ENCODE measurements at regions not wholly inside any gene's neighbourhood (a gene's known extent, or its start where the extent isn't known, plus 50 kb on each side); places are given as distances from the start of the nearest gene placed in this dataset.

GRCh38 chr1:119225265-119225664, 84.8 kb upstream of the WARS2 start:
- TF ChIP-seq, protein P1, sequence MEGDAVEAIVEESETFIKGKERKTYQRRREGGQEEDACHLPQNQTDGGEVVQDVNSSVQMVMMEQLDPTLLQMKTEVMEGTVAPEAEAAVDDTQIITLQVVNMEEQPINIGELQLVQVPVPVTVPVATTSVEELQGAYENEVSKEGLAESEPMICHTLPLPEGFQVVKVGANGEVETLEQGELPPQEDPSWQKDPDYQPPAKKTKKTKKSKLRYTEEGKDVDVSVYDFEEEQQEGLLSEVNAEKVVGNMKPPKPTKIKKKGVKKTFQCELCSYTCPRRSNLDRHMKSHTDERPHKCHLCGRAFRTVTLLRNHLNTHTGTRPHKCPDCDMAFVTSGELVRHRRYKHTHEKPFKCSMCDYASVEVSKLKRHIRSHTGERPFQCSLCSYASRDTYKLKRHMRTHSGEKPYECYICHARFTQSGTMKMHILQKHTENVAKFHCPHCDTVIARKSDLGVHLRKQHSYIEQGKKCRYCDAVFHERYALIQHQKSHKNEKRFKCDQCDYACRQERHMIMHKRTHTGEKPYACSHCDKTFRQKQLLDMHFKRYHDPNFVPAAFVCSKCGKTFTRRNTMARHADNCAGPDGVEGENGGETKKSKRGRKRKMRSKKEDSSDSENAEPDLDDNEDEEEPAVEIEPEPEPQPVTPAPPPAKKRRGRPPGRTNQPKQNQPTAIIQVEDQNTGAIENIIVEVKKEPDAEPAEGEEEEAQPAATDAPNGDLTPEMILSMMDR (conservative IDR thresholded peaks at IDR 0.05) = no peak
- no peak for TF ChIP-seq ZFX (IDR thresholded peaks at IDR 0.05)
